Activated naive CD4-positive, alpha-beta T cell treated with Interleukin-2 at 50 U/mL for 16 hours (primary cell): ENCODE measurements at regions not wholly inside any gene's neighbourhood (a gene's known extent, or its start where the extent isn't known, plus 50 kb on each side); places are given as distances from the start of the nearest gene placed in this dataset.
"Not testable (repeated sequence)": the region's sequence is repeated elsewhere in the genome, so short reads cannot be mapped to it uniquely, and the experiment has no call there.

Experiments
- DNase-seq: peaks from one replicate; pipeline ENCODE4 v3.0.0-alpha.2; 2020

GRCh38 chr3:18593231-18593630, 168.1 kb upstream of the SATB1 start:
- DNase-seq: no peak

GRCh38 chr3:18591120-18591519, 166.0 kb upstream of the SATB1 start:
- no peak for DNase-seq

GRCh38 chr3:18586076-18586475, 160.9 kb upstream of the SATB1 start:
- DNase-seq: no peak

GRCh38 chr3:18585004-18585968, 160.1 kb upstream of the SATB1 start:
- DNase-seq: no peak

- DNase-seq: no peak
Measured at GRCh38 chr3:18580268-18580667, 155.1 kb upstream of the SATB1 start.

- no peak for DNase-seq
Measured at GRCh38 chr3:18579661-18580060, 154.5 kb upstream of the SATB1 start.

- no peak for DNase-seq
Measured at GRCh38 chr3:18575573-18575972, 150.4 kb upstream of the SATB1 start.

- DNase-seq: no peak
Measured at GRCh38 chr3:18572809-18573208, 147.7 kb upstream of the SATB1 start.

GRCh38 chr3:18567293-18567692, 142.2 kb upstream of the SATB1 start:
- DNase-seq: no peak

- DNase-seq: no peak
Measured at GRCh38 chr3:18562364-18563154, 137.4 kb upstream of the SATB1 start.

GRCh38 chr3:18559331-18559842, 134.2 kb upstream of the SATB1 start:
- peak; percentile 15 for DNase-seq

GRCh38 chr3:18558507-18558906, 133.4 kb upstream of the SATB1 start:
- DNase-seq: no peak

GRCh38 chr3:18557216-18557615, 132.1 kb upstream of the SATB1 start:
- no peak for DNase-seq

- DNase-seq: peak; percentile 78
Measured at GRCh38 chr3:18556503-18557135, 131.5 kb upstream of the SATB1 start.

- DNase-seq: peak; percentile 40
Measured at GRCh38 chr3:18556001-18556408, 130.9 kb upstream of the SATB1 start.

GRCh38 chr3:18552579-18553105, 127.5 kb upstream of the SATB1 start:
- not testable (repeated sequence) for DNase-seq

- no peak for DNase-seq
Measured at GRCh38 chr3:18546632-18547031, 121.5 kb upstream of the SATB1 start.

GRCh38 chr3:18544146-18544545, 119.0 kb upstream of the SATB1 start:
- no peak for DNase-seq

- DNase-seq: no peak
Measured at GRCh38 chr3:18538463-18539230, 113.5 kb upstream of the SATB1 start.

GRCh38 chr3:18533039-18533438, 107.9 kb upstream of the SATB1 start:
- no peak for DNase-seq

GRCh38 chr3:18531662-18532061, 106.5 kb upstream of the SATB1 start:
- no peak for DNase-seq

GRCh38 chr3:18529631-18530030, 104.5 kb upstream of the SATB1 start:
- DNase-seq: no peak
